Fibroblast of lung (primary cell): ENCODE measurements at regions not wholly inside any gene's neighbourhood (a gene's known extent, or its start where the extent isn't known, plus 50 kb on each side); places are given as distances from the start of the nearest gene placed in this dataset.

ENCODE experiments used
- EZH2 ChIP-seq: IDR thresholded peaks from 2 replicates; pipeline ENCODE4 v1.5.1; 2012; ENCODE audit warnings: low read length, control low read depth, mild to moderate bottlenecking; ENCODE audit errors: missing control alignments
- TF ChIP-seq, protein P1 (sequence below), 2 donors: IDR thresholded peaks in 1 of 2; conservative IDR thresholded peaks in 1 of 2; 1 replicate in 1 of 2; 2 replicates in 1 of 2; pipeline ENCODE4 v1.5.1; 2011 to 2012; ENCODE audit warnings: low read length in 2 of 2, control low read depth in 1 of 2, inconsistent platforms in 1 of 2, low read depth in 1 of 2, mild to moderate bottlenecking in 1 of 2

DNA sequence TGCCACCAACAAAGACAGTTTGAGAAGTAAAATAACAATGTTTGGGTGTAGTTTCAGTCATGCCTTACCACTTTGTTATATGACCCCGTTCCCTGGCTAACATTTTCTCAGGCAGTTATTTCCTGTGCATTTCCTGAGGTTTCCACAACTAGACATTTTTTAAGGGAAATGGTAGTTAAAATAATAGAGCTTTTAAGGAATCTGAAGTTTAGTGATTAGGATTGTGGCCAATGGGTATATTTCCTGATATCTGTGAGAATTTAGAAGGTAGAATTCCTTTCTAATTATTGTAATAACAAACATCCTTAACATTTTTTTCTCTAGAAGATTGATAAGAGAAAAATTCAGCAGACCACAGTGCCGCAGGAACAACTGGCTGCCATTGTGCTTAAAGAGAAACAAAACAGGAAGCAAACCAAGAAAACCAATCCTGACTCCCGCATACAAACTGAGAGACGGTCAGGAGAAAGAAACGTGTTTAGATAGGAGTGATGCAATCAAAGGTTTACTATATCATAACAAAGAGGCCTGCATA is 193.6 kb downstream of the MBL2 start:
- TF ChIP-seq, protein P1, sequence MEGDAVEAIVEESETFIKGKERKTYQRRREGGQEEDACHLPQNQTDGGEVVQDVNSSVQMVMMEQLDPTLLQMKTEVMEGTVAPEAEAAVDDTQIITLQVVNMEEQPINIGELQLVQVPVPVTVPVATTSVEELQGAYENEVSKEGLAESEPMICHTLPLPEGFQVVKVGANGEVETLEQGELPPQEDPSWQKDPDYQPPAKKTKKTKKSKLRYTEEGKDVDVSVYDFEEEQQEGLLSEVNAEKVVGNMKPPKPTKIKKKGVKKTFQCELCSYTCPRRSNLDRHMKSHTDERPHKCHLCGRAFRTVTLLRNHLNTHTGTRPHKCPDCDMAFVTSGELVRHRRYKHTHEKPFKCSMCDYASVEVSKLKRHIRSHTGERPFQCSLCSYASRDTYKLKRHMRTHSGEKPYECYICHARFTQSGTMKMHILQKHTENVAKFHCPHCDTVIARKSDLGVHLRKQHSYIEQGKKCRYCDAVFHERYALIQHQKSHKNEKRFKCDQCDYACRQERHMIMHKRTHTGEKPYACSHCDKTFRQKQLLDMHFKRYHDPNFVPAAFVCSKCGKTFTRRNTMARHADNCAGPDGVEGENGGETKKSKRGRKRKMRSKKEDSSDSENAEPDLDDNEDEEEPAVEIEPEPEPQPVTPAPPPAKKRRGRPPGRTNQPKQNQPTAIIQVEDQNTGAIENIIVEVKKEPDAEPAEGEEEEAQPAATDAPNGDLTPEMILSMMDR (conservative IDR thresholded peaks at IDR 0.05 in 1 of 2, IDR thresholded peaks at IDR 0.05 in 1 of 2; ENCODE audit: low read depth in 1 of 2, low read length in 2 of 2), result no peak
- TF ChIP-seq EZH2, result no peak
